Muscle of leg (tissue), 3 donors: ENCODE measurements at regions not wholly inside any gene's neighbourhood (a gene's known extent, or its start where the extent isn't known, plus 50 kb on each side); places are given as distances from the start of the nearest gene placed in this dataset.

Experiments used
- DNase-seq: peaks from one replicate; pipeline ENCODE4 v3.0.0; 2013
- H3K27ac ChIP-seq: one replicate; pipeline ENCODE4 v1.5.1; 2013; ENCODE audit warnings: mild to moderate bottlenecking, low read length, control low read depth
- H3K27me3 ChIP-seq: one replicate; pipeline ENCODE4 v1.6.1; 2013; ENCODE audit warnings: low read length; ENCODE audit not compliant: control insufficient read depth, insufficient read depth
- H3K36me3 ChIP-seq: one replicate; pipeline ENCODE4 v1.6.1; 2013; ENCODE audit warnings: low read length; ENCODE audit not compliant: control insufficient read depth, insufficient read depth
- H3K4me1 ChIP-seq: one replicate; pipeline ENCODE4 v1.6.1; 2013; ENCODE audit warnings: low read length; ENCODE audit not compliant: control insufficient read depth, insufficient read depth
- H3K4me3 ChIP-seq: one replicate; pipeline ENCODE4 v1.5.1; 2013; ENCODE audit warnings: low read length, control low read depth
- H3K9me3 ChIP-seq: replicated peaks from 2 replicates; pipeline ENCODE4 v1.6.1; 2013; ENCODE audit warnings: low read depth, low read length; ENCODE audit not compliant: control insufficient read depth
- WGBS: methylation state at CpG from one replicate; pipeline ENCODE4 v1.1.5; 2013; ENCODE audit warnings: missing lambda C conversion rate; ENCODE audit not compliant: insufficient coverage; 5-methylcytosine and 5-hydroxymethylcytosine counted together

- Histone ChIP-seq H3K4me1 (no peaks in the 10 kb centered on the region), H3K4me3 (no peak overlapping the region), H3K27me3 (no peaks in the 10 kb centered on the region), H3K9me3 (no peaks in the 10 kb centered on the region), H3K27ac (no peak overlapping the region), H3K36me3 (no peaks in the 10 kb centered on the region)
- DNase-seq, result no peak
- WGBS, result 71% methylated on average over 2 of the region's 2 CpGs
These were observed 704.2 kb upstream of the SLIT2 start for GRCh38 chr4:19547463-19547862.

- Histone ChIP-seq H3K27me3 (no peaks in the 10 kb centered on the region), H3K4me1 (no peaks in the 10 kb centered on the region), H3K9me3 (no peaks in the 10 kb centered on the region), H3K36me3 (no peaks in the 10 kb centered on the region), H3K27ac (no peak overlapping the region), H3K4me3 (no peak overlapping the region)
- DNase-seq, result no peak
- no CpG with 5 or more reads among the region's 4 CpGs for WGBS
These were observed 707.1 kb upstream of the SLIT2 start for GRCh38 chr4:19544446-19545125.

- Histone ChIP-seq H3K4me1 (no peaks in the 10 kb centered on the region), H3K36me3 (no peaks in the 10 kb centered on the region), H3K27ac (no peak overlapping the region), H3K9me3 (no peaks in the 10 kb centered on the region), H3K27me3 (no peaks in the 10 kb centered on the region), H3K4me3 (no peak overlapping the region)
- no peak for DNase-seq
- 88% methylated on average over 1 of the region's 6 CpGs for WGBS
These were observed 710.7 kb upstream of the SLIT2 start for GRCh38 chr4:19540859-19541540.

DNA sequence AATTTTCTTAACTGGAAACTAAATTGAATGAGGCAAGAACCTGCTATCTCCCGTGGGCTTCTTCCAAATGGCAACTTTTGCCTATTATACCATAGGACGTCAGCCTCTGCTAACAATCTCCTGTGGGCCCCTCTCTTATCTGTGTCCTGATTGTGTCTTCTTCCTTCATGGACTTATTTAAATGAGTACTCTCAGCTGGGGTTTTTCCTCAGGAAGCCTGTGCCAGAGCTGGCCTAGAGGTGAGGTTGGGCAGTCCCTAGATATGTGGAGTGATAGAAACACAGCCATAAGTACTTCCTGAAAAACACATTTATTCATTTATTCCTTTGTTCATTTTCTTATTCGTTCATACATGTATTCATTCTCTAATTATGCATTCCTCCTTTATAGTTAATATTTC, 712.5 kb upstream of the SLIT2 start:
- Histone ChIP-seq H3K4me3 (no peak overlapping the region), H3K27me3 (no peaks in the 10 kb centered on the region), H3K4me1 (no peaks in the 10 kb centered on the region), H3K27ac (no peak overlapping the region), H3K36me3 (no peaks in the 10 kb centered on the region), H3K9me3 (no peaks in the 10 kb centered on the region)
- DNase-seq, result no peak
- no CpG with 5 or more reads among the region's 3 CpGs for WGBS

DNA sequence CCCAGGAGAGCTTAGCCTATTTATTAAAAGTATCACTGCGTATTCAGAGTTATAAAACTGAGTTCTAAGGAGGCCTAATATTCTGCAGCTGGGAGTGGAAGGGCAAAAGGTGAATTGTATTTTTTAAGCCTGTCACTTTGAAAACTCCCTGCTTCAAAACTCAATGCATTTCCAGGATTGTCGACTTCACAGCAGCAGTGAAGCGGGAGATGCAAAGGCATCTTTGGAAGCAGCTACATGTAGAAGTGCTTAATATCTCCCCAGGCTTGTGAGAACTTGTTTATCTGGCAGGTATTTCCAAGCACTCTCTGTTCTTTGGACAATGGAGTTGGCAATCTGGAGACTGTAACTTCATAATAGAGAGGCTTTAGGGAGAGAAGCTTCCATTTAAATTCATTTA, 717.5 kb upstream of the SLIT2 start:
- Histone ChIP-seq H3K27me3 (no peaks in the 10 kb centered on the region), H3K36me3 (no peaks in the 10 kb centered on the region), H3K9me3 (no peaks in the 10 kb centered on the region), H3K4me1 (peaks cover 4% of the 10 kb centered on the region), H3K4me3 (no peak overlapping the region), H3K27ac (no peak overlapping the region)
- peak; percentile 73 for DNase-seq
- 41% methylated on average over 3 of the region's 3 CpGs for WGBS

DNA sequence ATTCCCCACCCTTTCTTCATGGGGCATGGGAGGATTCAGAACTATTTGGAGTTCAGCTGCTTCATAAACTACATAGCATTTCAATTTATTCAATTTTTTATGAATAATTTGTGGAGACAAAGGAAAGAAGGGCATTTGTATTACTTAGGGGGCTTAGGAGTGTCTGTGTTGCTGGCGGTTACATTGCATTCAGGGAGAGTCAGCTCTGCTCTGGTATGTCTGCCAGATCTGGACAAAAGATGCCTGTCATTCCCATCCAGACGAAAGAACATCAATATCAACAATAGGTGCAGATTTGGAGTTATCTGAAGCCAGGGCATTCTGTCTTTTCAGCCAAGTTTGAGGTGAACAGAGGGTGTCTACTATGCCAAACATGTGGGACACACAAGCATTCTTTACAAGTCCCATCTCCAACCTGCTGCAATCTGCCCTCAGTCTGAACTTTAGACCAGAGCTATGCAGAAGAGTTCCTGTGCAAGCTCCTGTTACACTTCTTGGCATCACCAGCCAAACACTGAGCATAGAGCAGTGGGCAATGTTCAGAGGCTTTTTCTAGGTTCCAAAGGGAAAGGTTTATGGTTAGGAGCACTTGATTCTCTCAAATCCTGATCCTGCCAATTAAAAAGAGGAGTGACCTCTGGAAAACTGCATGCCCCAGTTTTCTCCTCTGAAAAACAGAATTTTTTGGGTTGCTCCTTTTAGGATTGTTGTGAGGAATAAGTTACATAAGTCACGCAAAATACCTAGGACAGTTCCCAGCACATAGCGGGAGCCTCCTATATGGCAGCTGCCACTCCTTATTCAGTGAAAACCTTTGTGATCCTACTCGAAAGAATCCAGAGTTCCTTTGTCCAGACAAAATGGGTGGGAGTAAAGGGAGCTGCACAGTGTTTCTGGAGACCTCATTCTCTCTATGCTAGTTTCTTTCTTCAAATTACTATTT, 719.5 kb upstream of the SLIT2 start:
- H3K36me3 ChIP-seq, result no peaks in the 10 kb centered on the region
- no CpG with 5 or more reads among the region's 5 CpGs for WGBS
- no peaks in the 10 kb centered on the region for H3K27me3 ChIP-seq
- H3K4me1 ChIP-seq, result peaks cover 4% of the 10 kb centered on the region
- DNase-seq, result peak; percentile 31
- H3K9me3 ChIP-seq, result no peaks in the 10 kb centered on the region
- no peak overlapping the region for H3K4me3 ChIP-seq
- no peak overlapping the region for H3K27ac ChIP-seq

DNA sequence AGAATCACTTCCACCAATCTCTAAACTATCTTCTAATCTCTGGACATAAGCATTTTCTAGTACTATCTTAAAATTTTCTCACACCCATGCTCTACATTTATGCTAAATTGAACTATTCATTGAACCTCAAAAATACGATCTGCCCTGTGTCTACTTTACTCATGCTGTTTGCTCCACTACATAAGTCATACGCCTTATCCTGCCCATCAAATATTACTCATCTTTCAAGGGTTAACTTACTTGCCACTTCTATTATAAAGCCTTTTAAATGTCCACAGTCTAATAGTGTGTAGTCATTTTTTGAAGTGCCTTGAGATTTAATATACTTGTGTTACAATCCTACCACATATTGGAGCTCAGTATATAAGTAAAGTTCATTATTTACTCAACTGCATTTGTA, 727.7 kb upstream of the SLIT2 start:
- Histone ChIP-seq H3K36me3 (no peaks in the 10 kb centered on the region), H3K4me1 (no peaks in the 10 kb centered on the region), H3K27me3 (no peaks in the 10 kb centered on the region), H3K27ac (no peak overlapping the region), H3K9me3 (no peaks in the 10 kb centered on the region), H3K4me3 (no peak overlapping the region)
- DNase-seq, result no peak
- no CpG with 5 or more reads among the region's 2 CpGs for WGBS

DNA sequence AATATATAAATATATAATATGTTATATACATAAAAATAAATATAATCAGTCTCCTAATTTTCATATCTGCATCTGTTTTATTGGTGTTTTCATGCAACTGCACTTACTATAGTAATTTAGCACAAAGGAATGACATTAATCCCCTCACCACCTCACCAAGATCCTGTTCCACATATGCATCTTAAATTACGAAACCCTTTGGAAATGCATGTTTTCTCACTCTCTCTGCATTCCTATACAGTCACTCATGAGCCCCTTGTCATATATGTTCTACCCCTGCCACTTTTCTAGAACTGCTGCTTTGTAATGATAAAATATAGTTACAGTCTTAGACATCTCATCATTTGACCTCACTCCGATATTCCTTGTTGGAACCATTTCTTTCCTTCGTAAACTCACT, 728.7 kb upstream of the SLIT2 start:
- 95% methylated on average over 2 of the region's 3 CpGs for WGBS

DNA sequence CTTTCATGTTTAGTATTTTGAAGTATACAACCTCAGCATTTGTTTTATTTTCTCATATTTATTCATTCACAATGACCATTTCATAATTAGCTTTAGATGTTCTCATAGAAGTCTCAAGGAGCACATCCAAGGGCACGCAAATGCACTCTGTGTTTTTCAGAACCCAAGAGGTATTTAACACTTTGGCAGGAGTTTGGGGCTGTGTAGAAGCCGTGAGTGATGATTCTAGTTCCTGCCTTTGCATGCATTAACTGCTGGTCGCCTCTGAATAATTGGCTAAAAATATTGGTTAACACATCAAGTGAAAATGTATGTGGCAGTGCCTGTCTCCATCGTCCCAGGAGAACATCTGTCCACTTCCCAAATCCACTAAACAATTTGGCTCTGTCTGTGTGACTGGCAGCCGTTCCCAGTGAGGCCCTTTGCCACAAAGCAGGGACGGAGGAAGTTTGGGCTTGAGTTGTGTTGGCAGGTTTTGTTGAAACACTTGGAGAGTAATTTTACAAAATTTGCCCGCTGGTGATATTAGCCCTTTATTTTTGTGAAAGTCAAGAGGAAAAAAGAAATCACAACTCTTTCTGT, 730.7 kb upstream of the SLIT2 start:
- Histone ChIP-seq H3K9me3 (no peaks in the 10 kb centered on the region), H3K36me3 (no peaks in the 10 kb centered on the region), H3K27me3 (no peaks in the 10 kb centered on the region), H3K4me3 (no peak overlapping the region), H3K27ac (no peak overlapping the region), H3K4me1 (no peaks in the 10 kb centered on the region)
- WGBS, result 43% methylated on average over 3 of the region's 7 CpGs
- peak; percentile 24 for DNase-seq

More for the DNA sequence above, 728.7 kb upstream of the SLIT2 start:
- no peaks in the 10 kb centered on the region for H3K4me1 ChIP-seq
- H3K27me3 ChIP-seq, result no peaks in the 10 kb centered on the region
- H3K27ac ChIP-seq, result no peak overlapping the region
- H3K9me3 ChIP-seq, result no peaks in the 10 kb centered on the region
- H3K4me3 ChIP-seq, result no peak overlapping the region
- no peak for DNase-seq
- no peaks in the 10 kb centered on the region for H3K36me3 ChIP-seq
